Nephron progenitor cell (in vitro differentiated cells): ENCODE measurements at regions not wholly inside any gene's neighbourhood (a gene's known extent, or its start where the extent isn't known, plus 50 kb on each side); places are given as distances from the start of the nearest gene placed in this dataset.

ENCODE experiments used
- DNase-seq: peaks from one replicate; pipeline ENCODE4 v3.0.0; 2021
- H3K27ac Mint-ChIP-seq: 2 replicates; pipeline ENCODE4 v1.8.0; 2021; ENCODE audit warnings: mild to moderate bottlenecking, moderate library complexity, mixed read lengths
- H3K27me3 Mint-ChIP-seq: 2 replicates; pipeline ENCODE4 v1.8.0; 2021; ENCODE audit warnings: mild to moderate bottlenecking, low read depth, mixed read lengths; ENCODE audit not compliant: poor library complexity
- H3K36me3 Mint-ChIP-seq: 2 replicates; pipeline ENCODE4 v1.8.0; 2021; ENCODE audit warnings: low read depth, mixed read lengths
- H3K4me1 Mint-ChIP-seq: 2 replicates; pipeline ENCODE4 v1.8.0; 2021; ENCODE audit warnings: mixed read lengths
- H3K4me3 Mint-ChIP-seq: 2 replicates; pipeline ENCODE4 v1.8.0; 2021; ENCODE audit warnings: mild to moderate bottlenecking, moderate library complexity, mixed read lengths
- H3K9me3 Mint-ChIP-seq: 2 replicates; pipeline ENCODE4 v1.8.0; 2021; ENCODE audit warnings: mild to moderate bottlenecking, moderate library complexity, mixed read lengths
- TF ChIP-seq, protein P1 (sequence below): fragments of 200-600 bp; sonication (generic); IDR thresholded peaks from 2 replicates; pipeline ENCODE4 v1.5.0; 2021; ENCODE audit warnings: antibody characterized with exemption

DNA sequence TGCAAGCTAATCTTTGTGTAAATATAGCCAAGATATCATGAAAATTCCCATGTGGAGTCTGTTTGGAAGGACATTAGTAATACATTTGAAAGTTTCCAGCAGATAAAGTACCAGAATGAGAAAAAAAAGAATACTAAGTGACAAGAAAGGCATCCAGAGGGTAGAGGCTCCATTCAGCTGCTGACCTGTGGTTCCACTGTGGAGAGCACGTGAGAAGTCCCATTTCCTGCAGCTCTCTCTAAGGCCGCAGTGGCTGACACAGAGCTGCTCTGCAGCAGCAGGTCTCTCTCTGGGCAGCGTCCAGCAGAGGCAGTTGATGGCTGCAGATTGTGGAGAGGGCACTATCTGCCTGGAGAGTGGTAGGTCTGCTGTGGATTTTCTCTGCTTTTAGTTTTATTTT, 100.1 kb upstream of the TMEM72 start:
- Mint-ChIP-seq H3K9me3 (no peaks in the 10 kb centered on the region), H3K36me3 (no peaks in the 10 kb centered on the region), H3K4me3 (no peak overlapping the region), H3K4me1 (peaks cover 10% of the 10 kb centered on the region), H3K27ac (no peak overlapping the region), H3K27me3 (peaks cover 8% of the 10 kb centered on the region)
- TF ChIP-seq, protein P1, sequence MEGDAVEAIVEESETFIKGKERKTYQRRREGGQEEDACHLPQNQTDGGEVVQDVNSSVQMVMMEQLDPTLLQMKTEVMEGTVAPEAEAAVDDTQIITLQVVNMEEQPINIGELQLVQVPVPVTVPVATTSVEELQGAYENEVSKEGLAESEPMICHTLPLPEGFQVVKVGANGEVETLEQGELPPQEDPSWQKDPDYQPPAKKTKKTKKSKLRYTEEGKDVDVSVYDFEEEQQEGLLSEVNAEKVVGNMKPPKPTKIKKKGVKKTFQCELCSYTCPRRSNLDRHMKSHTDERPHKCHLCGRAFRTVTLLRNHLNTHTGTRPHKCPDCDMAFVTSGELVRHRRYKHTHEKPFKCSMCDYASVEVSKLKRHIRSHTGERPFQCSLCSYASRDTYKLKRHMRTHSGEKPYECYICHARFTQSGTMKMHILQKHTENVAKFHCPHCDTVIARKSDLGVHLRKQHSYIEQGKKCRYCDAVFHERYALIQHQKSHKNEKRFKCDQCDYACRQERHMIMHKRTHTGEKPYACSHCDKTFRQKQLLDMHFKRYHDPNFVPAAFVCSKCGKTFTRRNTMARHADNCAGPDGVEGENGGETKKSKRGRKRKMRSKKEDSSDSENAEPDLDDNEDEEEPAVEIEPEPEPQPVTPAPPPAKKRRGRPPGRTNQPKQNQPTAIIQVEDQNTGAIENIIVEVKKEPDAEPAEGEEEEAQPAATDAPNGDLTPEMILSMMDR: no peak
- DNase-seq: no peak

DNA sequence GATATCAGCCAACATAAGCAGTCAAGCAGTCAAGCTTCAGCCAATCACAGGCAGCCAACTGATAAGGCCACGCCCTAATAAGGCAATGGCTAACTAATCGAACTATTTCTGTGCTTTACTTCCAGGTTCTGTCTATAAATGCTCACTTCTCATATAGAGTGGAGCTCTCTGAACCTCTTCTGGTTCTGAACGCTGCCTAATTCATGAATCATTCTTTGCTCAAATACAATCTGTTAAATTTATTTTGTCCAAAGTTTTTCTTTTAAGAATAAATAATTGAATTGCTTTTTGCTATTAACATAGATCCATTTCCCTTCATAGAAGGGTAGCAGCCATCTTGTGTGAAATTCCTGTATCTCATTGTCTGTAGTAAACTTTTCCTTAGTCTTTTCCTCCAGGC, 97.9 kb upstream of the TMEM72 start:
- DNase-seq: no peak
- Mint-ChIP-seq H3K4me1 (peaks cover 10% of the 10 kb centered on the region), H3K36me3 (no peaks in the 10 kb centered on the region), H3K4me3 (no peak overlapping the region), H3K9me3 (no peaks in the 10 kb centered on the region), H3K27me3 (peaks cover 6% of the 10 kb centered on the region), H3K27ac (no peak overlapping the region)
- TF ChIP-seq, protein P1: no peak

DNA sequence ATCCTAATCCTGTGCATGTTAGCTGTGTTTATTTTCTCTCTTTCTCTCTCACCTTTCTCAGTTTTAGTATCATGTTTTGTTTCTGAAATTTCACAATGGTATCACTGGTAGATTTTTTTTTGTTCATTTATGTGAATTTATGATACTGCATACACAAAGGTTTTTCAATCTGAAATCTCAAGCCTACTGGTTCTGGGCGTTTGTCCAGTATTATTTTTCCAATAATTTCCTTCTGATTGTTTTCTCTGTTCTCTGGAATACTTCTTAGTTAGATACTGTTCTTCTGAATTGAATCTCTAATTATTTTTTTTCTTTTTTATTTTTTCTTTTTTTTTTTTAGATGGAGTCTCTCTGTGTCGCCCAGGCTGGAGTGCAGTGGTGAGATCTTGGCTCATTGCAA, 96.2 kb upstream of the TMEM72 start:
- TF ChIP-seq, protein P1: no peak
- H3K36me3 Mint-ChIP-seq: no peaks in the 10 kb centered on the region
- peaks cover 15% of the 10 kb centered on the region for H3K4me1 Mint-ChIP-seq
- no peak for DNase-seq
- no peaks in the 10 kb centered on the region for H3K9me3 Mint-ChIP-seq
- H3K27me3 Mint-ChIP-seq: peaks cover 6% of the 10 kb centered on the region
- H3K27ac Mint-ChIP-seq: no peak overlapping the region
- no peak overlapping the region for H3K4me3 Mint-ChIP-seq

DNA sequence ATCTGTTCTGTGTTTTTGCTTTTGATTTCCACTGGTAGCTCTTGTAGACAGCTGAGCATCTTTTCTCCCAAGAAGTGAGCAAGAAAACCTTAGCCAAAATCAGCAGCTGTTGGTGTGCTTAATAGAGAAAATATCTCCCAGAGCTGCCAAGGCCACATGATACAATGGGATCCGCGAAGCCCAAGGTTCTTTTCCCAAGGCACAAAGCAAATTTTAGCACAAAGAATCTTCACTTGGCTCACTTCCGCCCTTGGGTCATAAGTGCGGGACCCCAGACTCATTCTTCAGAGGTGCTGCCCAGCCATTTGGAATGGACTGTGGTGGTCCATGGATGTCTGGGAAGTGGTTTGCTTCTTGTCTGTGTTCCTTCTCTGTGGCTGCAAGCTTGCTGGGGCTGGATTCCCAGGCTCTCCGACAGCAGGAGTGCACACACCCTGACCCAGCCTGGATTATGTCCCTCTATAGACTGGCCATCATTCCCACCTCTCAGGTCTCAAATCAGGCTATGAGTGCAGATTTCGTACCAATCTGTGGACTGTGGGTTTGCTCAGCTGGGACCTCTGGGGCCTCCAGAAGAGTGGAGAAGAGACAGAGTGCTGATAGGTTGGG, 93.0 kb upstream of the TMEM72 start:
- DNase-seq: no peak
- TF ChIP-seq, protein P1: no peak
- H3K27ac Mint-ChIP-seq: no peak overlapping the region
- no peaks in the 10 kb centered on the region for H3K36me3 Mint-ChIP-seq
- H3K9me3 Mint-ChIP-seq: no peaks in the 10 kb centered on the region
- H3K4me1 Mint-ChIP-seq: peaks cover 12% of the 10 kb centered on the region
- H3K27me3 Mint-ChIP-seq: peaks cover 10% of the 10 kb centered on the region
- H3K4me3 Mint-ChIP-seq: no peak overlapping the region

DNA sequence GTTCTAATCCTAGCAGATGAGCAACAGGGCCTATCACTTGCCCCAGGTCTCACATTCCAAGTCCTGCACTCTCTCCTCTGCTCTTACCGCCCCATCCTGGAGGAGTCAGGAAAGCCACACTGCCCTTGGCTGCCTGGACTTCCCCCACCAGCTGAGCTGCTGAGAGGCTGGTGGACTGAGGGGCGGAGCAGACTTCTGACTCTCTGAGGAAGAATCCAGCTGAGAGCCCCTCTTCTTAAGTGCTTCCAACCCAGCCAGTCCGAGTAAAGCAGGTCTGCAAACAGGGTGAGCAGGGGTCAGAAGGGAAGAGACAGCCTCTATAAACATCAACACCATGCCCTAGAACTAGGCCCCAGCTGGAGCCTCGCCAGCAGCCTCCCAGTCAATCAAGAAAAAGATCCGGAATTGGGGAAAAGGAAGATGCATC, 92.4 kb upstream of the TMEM72 start:
- TF ChIP-seq, protein P1: no peak
- Mint-ChIP-seq H3K27ac (no peak overlapping the region), H3K4me1 (peaks cover 18% of the 10 kb centered on the region), H3K4me3 (no peak overlapping the region), H3K9me3 (no peaks in the 10 kb centered on the region), H3K27me3 (peaks cover 14% of the 10 kb centered on the region), H3K36me3 (no peaks in the 10 kb centered on the region)
- no peak for DNase-seq

DNA sequence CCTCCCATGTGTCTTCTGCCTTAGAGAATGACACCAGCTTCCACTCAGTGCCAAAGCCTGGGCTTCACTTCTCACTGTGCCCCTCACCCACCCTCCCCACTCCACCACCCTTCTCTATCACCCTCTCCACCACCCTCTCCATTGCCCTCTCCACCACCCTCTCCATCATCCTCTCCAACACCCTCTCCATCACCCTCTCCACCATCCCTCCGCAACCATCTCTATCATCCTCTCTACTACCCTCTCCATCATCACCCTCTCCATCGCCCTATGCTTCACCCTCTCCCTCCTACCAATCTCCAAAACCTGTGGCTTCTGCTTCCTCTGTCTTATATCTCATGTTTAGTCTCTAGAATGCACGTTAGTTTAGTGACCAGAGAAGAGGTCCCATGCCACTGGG, 91.0 kb upstream of the TMEM72 start:
- Mint-ChIP-seq H3K9me3 (no peaks in the 10 kb centered on the region), H3K27me3 (peaks cover 12% of the 10 kb centered on the region), H3K4me1 (peaks cover 27% of the 10 kb centered on the region), H3K4me3 (no peak overlapping the region), H3K27ac (no peak overlapping the region), H3K36me3 (no peaks in the 10 kb centered on the region)
- TF ChIP-seq, protein P1: no peak
- DNase-seq: no peak
